K562 (cell line): ENCODE measurements at regions not wholly inside any gene's neighbourhood (a gene's known extent, or its start where the extent isn't known, plus 50 kb on each side); places are given as distances from the start of the nearest gene placed in this dataset.

Experiments
- BRD9 ChIP-seq: fragments of 450-650 bp; IDR thresholded peaks from 2 replicates; pipeline ENCODE4 v1.6.1; 2018; ENCODE audit warnings: low read depth; ENCODE audit not compliant: partially characterized antibody
- CEBPB ChIP-seq: fragments of 450-650 bp; IDR thresholded peaks from 2 replicates; pipeline ENCODE4 v1.6.1; 2016; ENCODE audit warnings: missing genetic modification characterization, missing compliant biosample characterization
- FOS ChIP-seq: IDR thresholded peaks from 3 replicates; pipeline ENCODE4 v1.6.1; 2011; ENCODE audit not compliant: insufficient read length; ENCODE audit errors: extremely low read depth
- FOXJ2 ChIP-seq: fragments of 200-800 bp; sonication (Bioruptor generic); IDR thresholded peaks from 2 replicates; pipeline ENCODE4 v1.6.1; 2016; ENCODE audit warnings: missing genetic modification characterization, missing compliant biosample characterization
- MCM5 ChIP-seq: fragments of 450-650 bp; IDR thresholded peaks from 2 replicates; pipeline ENCODE4 v1.6.1; 2016; ENCODE audit warnings: low read depth
- SIN3A ChIP-seq, 2 experiments: fragments of 150-350 bp in 1 of 2; IDR thresholded peaks; 2 replicates each; pipeline ENCODE4 v1.6.1; 2011 to 2016; ENCODE audit warnings: borderline replicate concordance in 2 of 2, low read depth in 2 of 2, low read length in 2 of 2, mild to moderate bottlenecking in 2 of 2, moderate library complexity in 2 of 2; ENCODE audit not compliant: control insufficient read depth in 1 of 2
- TF ChIP-seq, protein P1 (sequence below): sonication (generic); formaldehyde crosslinking; IDR thresholded peaks from 2 replicates; pipeline ENCODE4 v1.8.0; 2023; ENCODE audit warnings: missing genetic modification reagents, mild to moderate bottlenecking, borderline replicate concordance
- TF ChIP-seq, protein P2 (sequence below), 2 experiments: fragments of 450-650 bp in 1 of 2; sonication (generic) in 1 of 2; formaldehyde crosslinking in 1 of 2; IDR thresholded peaks in 1 of 2; conservative IDR thresholded peaks in 1 of 2; 2 replicates each; pipeline versions ENCODE4 v1.6.1 to v1.8.1; 2016 to 2023; ENCODE audit warnings: mild to moderate bottlenecking in 2 of 2, moderate library complexity in 2 of 2, inconsistent platforms in 1 of 2, missing genetic modification reagents in 1 of 2

DNA sequence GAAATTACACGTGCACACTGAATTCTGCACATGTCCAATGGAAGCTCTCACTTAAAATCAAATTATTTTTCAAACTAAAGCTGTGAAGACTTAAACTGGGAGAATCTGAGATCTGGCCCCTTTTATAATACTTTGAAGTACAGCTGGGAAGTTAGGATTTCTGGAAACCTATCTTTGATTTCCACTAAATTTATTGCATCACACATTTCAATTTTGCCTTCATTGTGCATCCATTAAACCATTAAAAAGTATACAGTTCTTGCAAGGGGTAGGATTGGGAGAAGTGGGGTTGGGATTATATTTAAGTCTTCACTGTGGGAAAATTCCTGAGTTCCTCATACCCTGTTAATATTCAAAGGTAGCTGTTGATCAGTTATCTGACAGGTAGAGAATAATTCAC is 1229.6 kb upstream of the ZEB2 start (continued):
- TF ChIP-seq SIN3A (IDR thresholded peaks at IDR 0.05; ENCODE audit: borderline replicate concordance in 2 of 2, control insufficient read depth in 1 of 2, low read depth in 2 of 2, low read length in 2 of 2) (no peak), CEBPB (peak; percentile 72), BRD9 (peak; percentile 14), MCM5 (no peak), FOXJ2 (tag) (0 out of 2 replicates have a peak, but pooled peaks have one; percentile 10), FOS (no peak)
- TF ChIP-seq, protein P1, sequence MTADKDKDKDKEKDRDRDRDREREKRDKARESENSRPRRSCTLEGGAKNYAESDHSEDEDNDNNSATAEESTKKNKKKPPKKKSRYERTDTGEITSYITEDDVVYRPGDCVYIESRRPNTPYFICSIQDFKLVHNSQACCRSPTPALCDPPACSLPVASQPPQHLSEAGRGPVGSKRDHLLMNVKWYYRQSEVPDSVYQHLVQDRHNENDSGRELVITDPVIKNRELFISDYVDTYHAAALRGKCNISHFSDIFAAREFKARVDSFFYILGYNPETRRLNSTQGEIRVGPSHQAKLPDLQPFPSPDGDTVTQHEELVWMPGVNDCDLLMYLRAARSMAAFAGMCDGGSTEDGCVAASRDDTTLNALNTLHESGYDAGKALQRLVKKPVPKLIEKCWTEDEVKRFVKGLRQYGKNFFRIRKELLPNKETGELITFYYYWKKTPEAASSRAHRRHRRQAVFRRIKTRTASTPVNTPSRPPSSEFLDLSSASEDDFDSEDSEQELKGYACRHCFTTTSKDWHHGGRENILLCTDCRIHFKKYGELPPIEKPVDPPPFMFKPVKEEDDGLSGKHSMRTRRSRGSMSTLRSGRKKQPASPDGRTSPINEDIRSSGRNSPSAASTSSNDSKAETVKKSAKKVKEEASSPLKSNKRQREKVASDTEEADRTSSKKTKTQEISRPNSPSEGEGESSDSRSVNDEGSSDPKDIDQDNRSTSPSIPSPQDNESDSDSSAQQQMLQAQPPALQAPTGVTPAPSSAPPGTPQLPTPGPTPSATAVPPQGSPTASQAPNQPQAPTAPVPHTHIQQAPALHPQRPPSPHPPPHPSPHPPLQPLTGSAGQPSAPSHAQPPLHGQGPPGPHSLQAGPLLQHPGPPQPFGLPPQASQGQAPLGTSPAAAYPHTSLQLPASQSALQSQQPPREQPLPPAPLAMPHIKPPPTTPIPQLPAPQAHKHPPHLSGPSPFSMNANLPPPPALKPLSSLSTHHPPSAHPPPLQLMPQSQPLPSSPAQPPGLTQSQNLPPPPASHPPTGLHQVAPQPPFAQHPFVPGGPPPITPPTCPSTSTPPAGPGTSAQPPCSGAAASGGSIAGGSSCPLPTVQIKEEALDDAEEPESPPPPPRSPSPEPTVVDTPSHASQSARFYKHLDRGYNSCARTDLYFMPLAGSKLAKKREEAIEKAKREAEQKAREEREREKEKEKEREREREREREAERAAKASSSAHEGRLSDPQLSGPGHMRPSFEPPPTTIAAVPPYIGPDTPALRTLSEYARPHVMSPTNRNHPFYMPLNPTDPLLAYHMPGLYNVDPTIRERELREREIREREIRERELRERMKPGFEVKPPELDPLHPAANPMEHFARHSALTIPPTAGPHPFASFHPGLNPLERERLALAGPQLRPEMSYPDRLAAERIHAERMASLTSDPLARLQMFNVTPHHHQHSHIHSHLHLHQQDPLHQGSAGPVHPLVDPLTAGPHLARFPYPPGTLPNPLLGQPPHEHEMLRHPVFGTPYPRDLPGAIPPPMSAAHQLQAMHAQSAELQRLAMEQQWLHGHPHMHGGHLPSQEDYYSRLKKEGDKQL: no peak
- TF ChIP-seq, protein P2, sequence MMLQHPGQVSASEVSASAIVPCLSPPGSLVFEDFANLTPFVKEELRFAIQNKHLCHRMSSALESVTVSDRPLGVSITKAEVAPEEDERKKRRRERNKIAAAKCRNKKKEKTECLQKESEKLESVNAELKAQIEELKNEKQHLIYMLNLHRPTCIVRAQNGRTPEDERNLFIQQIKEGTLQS (IDR thresholded peaks at IDR 0.05): peak; percentile 65
- TF ChIP-seq, protein P2 (CRISPR knock-in tag; conservative IDR thresholded peaks at IDR 0.05): no peak
